ENCODE measurements at regions not wholly inside any gene's neighbourhood (a gene's known extent, or its start where the extent isn't known, plus 50 kb on each side); places are given as distances from the start of the nearest gene placed in this dataset.
"Not testable (repeated sequence)": the region's sequence is repeated elsewhere in the genome, so short reads cannot be mapped to it uniquely, and the experiment has no call there.

- no peak for TF ChIP-seq ARNTL (CRISPR knock-in tag; IDR thresholded peaks at IDR 0.05; ENCODE audit: borderline replicate concordance, low read depth)
Measured at GRCh38 chr16:7231762-7232161, 100.9 kb upstream of the RBFOX1 start (continued).

GRCh38 chr16:7229433-7230218 lies 103.0 kb upstream of the RBFOX1 start:
- ATAC-seq, result not testable (repeated sequence)

GRCh38 chr16:7227229-7227721 lies 105.4 kb upstream of the RBFOX1 start:
- TF ChIP-seq ZC3H10 (CRISPR knock-in tag; IDR thresholded peaks at IDR 0.05), result no peak
- TF ChIP-seq POU6F1 (CRISPR knock-in tag; IDR thresholded peaks at IDR 0.05; ENCODE audit: borderline replicate concordance, low read depth), result no peak
- no peak for TF ChIP-seq ZNF565 (CRISPR knock-in tag; conservative IDR thresholded peaks at IDR 0.05; ENCODE audit: low read depth)
- TF ChIP-seq CSRNP3 (CRISPR knock-in tag; IDR thresholded peaks at IDR 0.05), result no peak
- no peak for TF ChIP-seq TSHZ2 (CRISPR knock-in tag; IDR thresholded peaks at IDR 0.05)
- TF ChIP-seq BACH2 (CRISPR knock-in tag; IDR thresholded peaks at IDR 0.05; ENCODE audit: borderline replicate concordance), result no peak
- no peak for TF ChIP-seq ARNTL (CRISPR knock-in tag; IDR thresholded peaks at IDR 0.05; ENCODE audit: borderline replicate concordance, low read depth)
- no peak for TF ChIP-seq ZFP30 (CRISPR knock-in tag; IDR thresholded peaks at IDR 0.05)
- no peak for TF ChIP-seq CREB5 (CRISPR knock-in tag; IDR thresholded peaks at IDR 0.05; ENCODE audit: low read depth)
- TF ChIP-seq SNAI2 (CRISPR knock-in tag; IDR thresholded peaks at IDR 0.05), result no peak
- no peak for ATAC-seq

- ATAC-seq, result no peak
- TF ChIP-seq PATZ1 (CRISPR knock-in tag; IDR thresholded peaks at IDR 0.05; ENCODE audit: borderline replicate concordance) (no peak), CREB5 (CRISPR knock-in tag; IDR thresholded peaks at IDR 0.05; ENCODE audit: low read depth) (no peak), ZNF70 (CRISPR knock-in tag; IDR thresholded peaks at IDR 0.05) (no peak), ZNF8 (CRISPR knock-in tag; IDR thresholded peaks at IDR 0.05) (no peak), TOX (CRISPR knock-in tag; IDR thresholded peaks at IDR 0.05; ENCODE audit: borderline replicate concordance) (no peak), BACH2 (CRISPR knock-in tag; IDR thresholded peaks at IDR 0.05; ENCODE audit: borderline replicate concordance) (no peak), RARB (CRISPR knock-in tag; IDR thresholded peaks at IDR 0.05) (no peak), ARNTL (CRISPR knock-in tag; IDR thresholded peaks at IDR 0.05; ENCODE audit: borderline replicate concordance, low read depth) (no peak), ESRRG (CRISPR knock-in tag; IDR thresholded peaks at IDR 0.05) (no peak), OSR1 (CRISPR knock-in tag; IDR thresholded peaks at IDR 0.05) (no peak)
Measured at GRCh38 chr16:7221157-7221556, 111.5 kb upstream of the RBFOX1 start.

Measured in SK-N-SH treated with all-trans-retinoic acid at 6 μM for 48 hours (cell line).